OCI-LY7 (cell line): ENCODE measurements at regions not wholly inside any gene's neighbourhood (a gene's known extent, or its start where the extent isn't known, plus 50 kb on each side); places are given as distances from the start of the nearest gene placed in this dataset.
"Not testable (repeated sequence)": the region's sequence is repeated elsewhere in the genome, so short reads cannot be mapped to it uniquely, and the experiment has no call there.

Source experiments
- EZH2phosphoT487 ChIP-seq: fragments of 200-600 bp; sonication (generic); IDR thresholded peaks from 2 replicates; pipeline ENCODE4 v1.6.1; 2018; ENCODE audit warnings: low read depth, borderline replicate concordance, mild to moderate bottlenecking, mixed run types, antibody characterized with exemption, low read length, moderate library complexity, mixed read lengths
- TF ChIP-seq, protein P1 (sequence below): fragments of 200-600 bp; sonication (generic); conservative IDR thresholded peaks from 2 replicates; pipeline ENCODE4 v1.5.1; 2014; ENCODE audit warnings: mild to moderate bottlenecking, antibody characterized with exemption, low read length, moderate library complexity, mixed read lengths

GRCh38 chrX:117392360-117392759, 724.2 kb downstream of the KLHL13 start:
- TF ChIP-seq, protein P1, sequence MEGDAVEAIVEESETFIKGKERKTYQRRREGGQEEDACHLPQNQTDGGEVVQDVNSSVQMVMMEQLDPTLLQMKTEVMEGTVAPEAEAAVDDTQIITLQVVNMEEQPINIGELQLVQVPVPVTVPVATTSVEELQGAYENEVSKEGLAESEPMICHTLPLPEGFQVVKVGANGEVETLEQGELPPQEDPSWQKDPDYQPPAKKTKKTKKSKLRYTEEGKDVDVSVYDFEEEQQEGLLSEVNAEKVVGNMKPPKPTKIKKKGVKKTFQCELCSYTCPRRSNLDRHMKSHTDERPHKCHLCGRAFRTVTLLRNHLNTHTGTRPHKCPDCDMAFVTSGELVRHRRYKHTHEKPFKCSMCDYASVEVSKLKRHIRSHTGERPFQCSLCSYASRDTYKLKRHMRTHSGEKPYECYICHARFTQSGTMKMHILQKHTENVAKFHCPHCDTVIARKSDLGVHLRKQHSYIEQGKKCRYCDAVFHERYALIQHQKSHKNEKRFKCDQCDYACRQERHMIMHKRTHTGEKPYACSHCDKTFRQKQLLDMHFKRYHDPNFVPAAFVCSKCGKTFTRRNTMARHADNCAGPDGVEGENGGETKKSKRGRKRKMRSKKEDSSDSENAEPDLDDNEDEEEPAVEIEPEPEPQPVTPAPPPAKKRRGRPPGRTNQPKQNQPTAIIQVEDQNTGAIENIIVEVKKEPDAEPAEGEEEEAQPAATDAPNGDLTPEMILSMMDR: not testable (repeated sequence)
- not testable (repeated sequence) for TF ChIP-seq EZH2phosphoT487
